ENCODE measurements at regions not wholly inside any gene's neighbourhood (a gene's known extent, or its start where the extent isn't known, plus 50 kb on each side); places are given as distances from the start of the nearest gene placed in this dataset.

DNA sequence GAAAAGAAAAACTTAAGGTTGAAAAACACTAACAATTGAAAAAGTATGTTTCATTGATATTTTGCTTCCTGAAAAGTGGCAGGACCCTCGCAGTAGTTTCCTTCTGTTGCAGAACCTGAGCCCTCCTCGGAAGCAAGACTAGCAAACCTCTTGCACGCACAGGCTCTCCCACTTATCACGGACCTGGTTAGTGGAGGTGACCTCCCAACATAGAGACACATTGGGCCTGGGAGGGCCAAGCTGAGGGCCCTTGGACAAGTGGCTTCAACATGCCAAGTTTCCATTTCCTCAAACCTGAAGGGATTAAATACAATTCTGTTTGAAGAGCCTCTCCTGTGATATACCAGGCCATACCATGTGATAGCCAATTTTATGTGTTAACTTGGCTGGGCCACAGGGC, 133.4 kb upstream of the AGAP1 start:
- TF ChIP-seq, protein P1, sequence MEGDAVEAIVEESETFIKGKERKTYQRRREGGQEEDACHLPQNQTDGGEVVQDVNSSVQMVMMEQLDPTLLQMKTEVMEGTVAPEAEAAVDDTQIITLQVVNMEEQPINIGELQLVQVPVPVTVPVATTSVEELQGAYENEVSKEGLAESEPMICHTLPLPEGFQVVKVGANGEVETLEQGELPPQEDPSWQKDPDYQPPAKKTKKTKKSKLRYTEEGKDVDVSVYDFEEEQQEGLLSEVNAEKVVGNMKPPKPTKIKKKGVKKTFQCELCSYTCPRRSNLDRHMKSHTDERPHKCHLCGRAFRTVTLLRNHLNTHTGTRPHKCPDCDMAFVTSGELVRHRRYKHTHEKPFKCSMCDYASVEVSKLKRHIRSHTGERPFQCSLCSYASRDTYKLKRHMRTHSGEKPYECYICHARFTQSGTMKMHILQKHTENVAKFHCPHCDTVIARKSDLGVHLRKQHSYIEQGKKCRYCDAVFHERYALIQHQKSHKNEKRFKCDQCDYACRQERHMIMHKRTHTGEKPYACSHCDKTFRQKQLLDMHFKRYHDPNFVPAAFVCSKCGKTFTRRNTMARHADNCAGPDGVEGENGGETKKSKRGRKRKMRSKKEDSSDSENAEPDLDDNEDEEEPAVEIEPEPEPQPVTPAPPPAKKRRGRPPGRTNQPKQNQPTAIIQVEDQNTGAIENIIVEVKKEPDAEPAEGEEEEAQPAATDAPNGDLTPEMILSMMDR (IDR thresholded peaks at IDR 0.05; ENCODE audit: low read length) = no peak
- TF ChIP-seq EZH2 (IDR thresholded peaks at IDR 0.05; ENCODE audit: borderline replicate concordance, low read length) = no peak
